HG02884 (cell line): ENCODE measurements at regions not wholly inside any gene's neighbourhood (a gene's known extent, or its start where the extent isn't known, plus 50 kb on each side); places are given as distances from the start of the nearest gene placed in this dataset.

Source experiments
- ATAC-seq: cut with Tn5 transposase; IDR thresholded peaks from one replicate; pipeline ENCODE4 v1.9.1; 2021; ENCODE audit warnings: mild to moderate bottlenecking, moderate library complexity; ENCODE audit not compliant: unreplicated experiment

- no peak for ATAC-seq
These were observed 733.0 kb upstream of the DPPA4 start for GRCh38 chr3:110070161-110070916.

GRCh38 chr3:110074095-110074494, 736.7 kb upstream of the DPPA4 start:
- ATAC-seq = no peak

- no peak for ATAC-seq
These were observed 739.7 kb upstream of the DPPA4 start for GRCh38 chr3:110077093-110077492.

- no peak for ATAC-seq
These were observed 756.1 kb upstream of the DPPA4 start for GRCh38 chr3:110093411-110093810.

- ATAC-seq = no peak
These were observed 756.6 kb upstream of the DPPA4 start for GRCh38 chr3:110093812-110094401.

GRCh38 chr3:110099711-110100110, 762.4 kb upstream of the DPPA4 start:
- ATAC-seq = no peak

GRCh38 chr3:110101361-110101760, 764.0 kb upstream of the DPPA4 start:
- no peak for ATAC-seq

GRCh38 chr3:110106805-110107204, 769.5 kb upstream of the DPPA4 start:
- no peak for ATAC-seq

- ATAC-seq = no peak
These were observed 786.6 kb upstream of the DPPA4 start for GRCh38 chr3:110123946-110124345.

- ATAC-seq = no peak
These were observed 788.7 kb upstream of the DPPA4 start for GRCh38 chr3:110126065-110126464.

GRCh38 chr3:110133971-110134370, 796.6 kb upstream of the DPPA4 start:
- ATAC-seq = no peak

- ATAC-seq = no peak
These were observed 801.7 kb upstream of the DPPA4 start for GRCh38 chr3:110139048-110139447.

GRCh38 chr3:110139821-110140220, 802.5 kb upstream of the DPPA4 start:
- ATAC-seq = no peak

- no peak for ATAC-seq
These were observed 812.4 kb upstream of the DPPA4 start for GRCh38 chr3:110149763-110150162.

- no peak for ATAC-seq
These were observed 819.9 kb upstream of the DPPA4 start for GRCh38 chr3:110157221-110157620.

- ATAC-seq = no peak
These were observed 827.5 kb upstream of the DPPA4 start for GRCh38 chr3:110164632-110165369.

- ATAC-seq = no peak
These were observed 828.0 kb upstream of the DPPA4 start for GRCh38 chr3:110165370-110165743.

GRCh38 chr3:110165753-110166152, 828.4 kb upstream of the DPPA4 start:
- ATAC-seq = no peak

- no peak for ATAC-seq
These were observed 829.4 kb upstream of the DPPA4 start for GRCh38 chr3:110166791-110167190.

- ATAC-seq = no peak
These were observed 837.6 kb upstream of the DPPA4 start for GRCh38 chr3:110174908-110175307.

- no peak for ATAC-seq
These were observed 841.6 kb upstream of the DPPA4 start for GRCh38 chr3:110178965-110179364.

- no peak for ATAC-seq
These were observed 843.4 kb upstream of the DPPA4 start for GRCh38 chr3:110180733-110181132.
